GM12875 (cell line): ENCODE measurements at regions not wholly inside any gene's neighbourhood (a gene's known extent, or its start where the extent isn't known, plus 50 kb on each side); places are given as distances from the start of the nearest gene placed in this dataset.

Experiments used
- H3K4me3 ChIP-seq: one replicate; pipeline ENCODE4 v1.5.1; 2011; ENCODE audit warnings: low read depth, low read length, control low read depth
- TF ChIP-seq, protein P1 (sequence below): IDR thresholded peaks from 2 replicates; pipeline ENCODE4 v1.5.1; 2011; ENCODE audit warnings: low read depth, mild to moderate bottlenecking, control low read depth, inconsistent platforms, low read length, moderate library complexity, borderline replicate concordance; ENCODE audit not compliant: insufficient read depth

GRCh38 chr3:34019158-34019557 lies 220.7 kb downstream of the PDCD6IP start:
- H3K4me3 ChIP-seq = no peak overlapping the region
- TF ChIP-seq, protein P1, sequence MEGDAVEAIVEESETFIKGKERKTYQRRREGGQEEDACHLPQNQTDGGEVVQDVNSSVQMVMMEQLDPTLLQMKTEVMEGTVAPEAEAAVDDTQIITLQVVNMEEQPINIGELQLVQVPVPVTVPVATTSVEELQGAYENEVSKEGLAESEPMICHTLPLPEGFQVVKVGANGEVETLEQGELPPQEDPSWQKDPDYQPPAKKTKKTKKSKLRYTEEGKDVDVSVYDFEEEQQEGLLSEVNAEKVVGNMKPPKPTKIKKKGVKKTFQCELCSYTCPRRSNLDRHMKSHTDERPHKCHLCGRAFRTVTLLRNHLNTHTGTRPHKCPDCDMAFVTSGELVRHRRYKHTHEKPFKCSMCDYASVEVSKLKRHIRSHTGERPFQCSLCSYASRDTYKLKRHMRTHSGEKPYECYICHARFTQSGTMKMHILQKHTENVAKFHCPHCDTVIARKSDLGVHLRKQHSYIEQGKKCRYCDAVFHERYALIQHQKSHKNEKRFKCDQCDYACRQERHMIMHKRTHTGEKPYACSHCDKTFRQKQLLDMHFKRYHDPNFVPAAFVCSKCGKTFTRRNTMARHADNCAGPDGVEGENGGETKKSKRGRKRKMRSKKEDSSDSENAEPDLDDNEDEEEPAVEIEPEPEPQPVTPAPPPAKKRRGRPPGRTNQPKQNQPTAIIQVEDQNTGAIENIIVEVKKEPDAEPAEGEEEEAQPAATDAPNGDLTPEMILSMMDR = no peak

DNA sequence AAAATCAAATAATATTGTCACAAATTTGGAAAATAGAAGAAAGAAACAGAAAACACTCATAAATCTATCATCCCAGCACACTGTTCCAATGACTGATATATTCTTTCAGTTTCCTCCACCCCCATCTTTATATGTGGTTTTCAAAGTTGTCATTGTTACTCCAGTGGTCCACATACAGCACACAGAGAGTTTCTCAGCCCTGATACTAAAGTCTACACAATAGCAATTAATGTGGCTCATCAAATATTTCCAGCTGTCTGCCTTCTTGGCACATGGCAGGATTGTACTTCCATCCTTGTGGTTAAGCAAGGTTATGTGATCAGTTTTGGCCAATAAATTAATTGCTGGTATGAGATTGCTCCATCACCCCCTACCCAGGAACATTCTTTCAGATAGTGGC lies 221.7 kb downstream of the PDCD6IP start:
- no peak overlapping the region for H3K4me3 ChIP-seq
- TF ChIP-seq, protein P1 = no peak

- TF ChIP-seq, protein P1 = no peak
- H3K4me3 ChIP-seq = no peak overlapping the region
These were observed 222.6 kb downstream of the PDCD6IP start for GRCh38 chr3:34020726-34021680.

DNA sequence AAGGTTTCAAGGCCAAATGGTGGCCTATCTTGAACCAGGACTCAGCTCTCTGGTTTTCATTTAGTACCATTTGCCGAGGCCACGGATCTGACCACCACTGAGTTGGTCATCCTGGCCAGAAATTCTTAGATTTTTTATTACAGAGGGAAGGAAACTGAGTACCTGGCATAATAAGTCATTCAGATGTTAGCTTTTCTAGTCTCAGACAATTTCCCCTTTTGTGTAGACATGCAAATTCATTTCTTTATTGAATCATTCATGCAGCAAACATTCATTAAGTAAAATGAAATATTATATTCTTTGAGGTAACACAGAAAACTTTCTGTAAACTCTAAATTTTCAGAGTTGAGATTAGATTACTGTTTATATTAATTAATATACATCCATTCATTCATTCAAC lies 223.7 kb downstream of the PDCD6IP start:
- H3K4me3 ChIP-seq = no peak overlapping the region
- TF ChIP-seq, protein P1 = no peak

DNA sequence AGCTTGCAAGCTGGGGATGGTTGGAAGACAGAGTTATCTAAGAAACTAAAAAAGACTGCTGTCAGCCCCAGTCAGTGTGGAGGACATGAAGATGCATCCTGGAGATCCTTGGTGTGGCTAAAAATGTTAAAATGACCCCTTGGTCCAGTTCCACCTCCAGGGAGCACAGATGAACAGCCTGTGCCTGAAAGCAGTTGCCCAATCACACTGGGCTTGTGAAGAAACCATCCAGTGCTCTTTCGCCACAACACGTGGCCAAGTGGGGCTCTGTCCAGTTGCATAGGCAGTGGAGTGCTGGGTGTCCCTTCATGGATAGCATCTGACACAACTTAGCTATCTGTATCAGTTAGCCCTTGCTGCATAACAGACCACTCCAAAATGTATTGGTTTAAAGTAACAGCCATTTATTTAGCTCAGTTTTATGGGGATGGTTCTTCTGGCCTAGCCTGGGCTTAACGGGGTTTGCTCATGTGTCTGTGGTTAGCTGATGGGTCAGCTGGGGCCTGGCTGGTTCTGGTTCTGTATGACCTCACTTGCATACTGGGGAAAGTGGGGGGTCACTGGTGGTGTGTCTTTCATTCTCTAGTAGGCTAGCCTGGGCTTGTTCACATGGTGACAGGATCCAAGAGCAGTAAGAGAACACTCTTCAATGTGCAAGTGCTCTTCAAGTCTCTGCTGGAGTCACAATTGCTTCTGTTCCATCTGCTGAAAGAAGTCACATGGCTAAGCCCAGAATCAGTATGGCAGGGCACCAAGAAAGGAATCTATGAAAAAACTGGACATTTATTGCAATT lies 226.2 kb downstream of the PDCD6IP start:
- TF ChIP-seq, protein P1 = no peak
- H3K4me3 ChIP-seq = no peak overlapping the region

DNA sequence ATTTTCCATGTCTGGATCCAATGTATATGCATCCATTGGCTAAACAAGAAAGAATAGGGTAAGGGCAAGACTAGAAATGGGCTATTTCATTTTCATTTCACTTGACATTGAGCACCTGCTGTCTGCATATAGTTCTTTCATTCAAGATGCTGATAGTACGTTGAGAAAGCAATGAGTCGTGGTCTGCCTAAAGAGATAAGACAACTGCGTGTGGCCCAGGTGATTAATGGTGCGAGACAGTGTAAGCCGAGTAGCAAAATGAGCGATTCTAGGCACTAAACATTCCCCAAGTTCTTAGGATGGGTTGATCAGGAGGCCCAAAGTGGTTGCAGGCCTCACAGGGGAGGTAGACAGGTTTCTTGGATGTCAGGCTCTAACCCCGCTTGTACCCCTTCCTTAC lies 235.4 kb downstream of the PDCD6IP start:
- TF ChIP-seq, protein P1 = no peak
- no peak overlapping the region for H3K4me3 ChIP-seq
